D721Med (cell line): ENCODE measurements at regions not wholly inside any gene's neighbourhood (a gene's known extent, or its start where the extent isn't known, plus 50 kb on each side); places are given as distances from the start of the nearest gene placed in this dataset.

Experiments used
- DNase-seq: peaks from one replicate; pipeline ENCODE4 v3.0.0; 2011; ENCODE audit warnings: low spot score; ENCODE audit not compliant: insufficient read length
- FAIRE-seq: peaks from 2 replicates; lab custom pipeline; 2011; peaks lifted over from hg19 to GRCh38; lab: Jason Lieb, UNC
- CTCF ChIP-seq: IDR thresholded peaks from 2 replicates; pipeline ENCODE4 v1.5.1; 2012; ENCODE audit warnings: mild to moderate bottlenecking, control low read depth; ENCODE audit not compliant: insufficient read depth; ENCODE audit errors: missing control alignments

DNA sequence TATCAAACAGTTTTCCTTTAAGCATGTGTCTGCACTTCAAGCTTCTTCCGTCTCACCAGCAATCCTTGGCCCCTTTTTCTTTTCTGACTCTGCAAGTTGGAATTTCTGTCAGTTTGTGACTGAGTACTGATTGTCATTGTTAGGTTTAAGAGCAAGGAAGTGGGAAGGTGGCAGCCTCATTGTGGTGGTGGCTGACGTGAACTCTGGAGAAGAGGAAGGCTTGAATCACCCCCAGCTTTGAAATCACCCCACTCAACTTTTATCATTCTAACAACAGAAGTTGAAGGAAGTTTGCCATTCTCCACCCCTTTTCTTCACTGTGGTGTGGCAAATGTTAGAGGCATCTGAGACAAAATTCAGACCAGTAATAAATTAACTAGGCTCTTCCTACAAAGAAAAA lies 231.6 kb upstream of the AGTR1 start:
- no peak for DNase-seq
- FAIRE-seq = no peak
- TF ChIP-seq CTCF = no peak

DNA sequence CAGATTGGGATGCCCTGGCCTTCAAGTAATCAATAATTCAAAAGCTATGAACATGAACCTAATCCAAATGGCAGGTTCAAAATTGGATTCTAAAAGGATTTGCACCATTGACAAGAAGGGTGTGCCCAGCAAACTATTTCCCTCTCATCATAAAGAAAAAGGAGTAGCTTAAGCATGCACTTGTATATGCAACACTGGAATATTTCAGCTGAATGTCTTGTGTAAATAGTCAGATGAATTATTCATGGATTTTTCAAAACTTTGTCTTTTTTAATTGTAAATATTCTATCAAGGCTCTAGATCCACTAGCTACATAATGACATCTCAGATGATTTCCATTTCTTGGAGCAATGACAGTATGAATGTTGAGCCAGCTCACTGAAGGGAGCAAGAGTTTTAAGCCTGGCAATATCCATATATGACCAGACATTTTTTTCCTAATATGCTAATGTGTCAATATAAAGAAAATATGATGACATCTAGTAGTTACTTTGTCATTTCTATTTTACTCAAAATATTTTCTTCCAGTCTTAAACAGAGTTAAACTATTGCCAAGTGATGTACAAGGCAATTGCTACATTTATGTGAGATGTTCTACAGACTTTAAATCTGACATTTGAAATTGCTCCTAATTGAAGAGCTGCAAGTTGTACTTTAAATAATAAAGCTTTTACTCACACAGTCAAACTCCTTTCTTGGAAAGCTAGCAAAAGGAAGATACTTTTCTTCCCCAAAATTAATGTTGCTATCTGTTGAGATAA lies 230.5 kb upstream of the AGTR1 start:
- TF ChIP-seq CTCF = no peak
- FAIRE-seq (no peak), DNase-seq (no peak)

DNA sequence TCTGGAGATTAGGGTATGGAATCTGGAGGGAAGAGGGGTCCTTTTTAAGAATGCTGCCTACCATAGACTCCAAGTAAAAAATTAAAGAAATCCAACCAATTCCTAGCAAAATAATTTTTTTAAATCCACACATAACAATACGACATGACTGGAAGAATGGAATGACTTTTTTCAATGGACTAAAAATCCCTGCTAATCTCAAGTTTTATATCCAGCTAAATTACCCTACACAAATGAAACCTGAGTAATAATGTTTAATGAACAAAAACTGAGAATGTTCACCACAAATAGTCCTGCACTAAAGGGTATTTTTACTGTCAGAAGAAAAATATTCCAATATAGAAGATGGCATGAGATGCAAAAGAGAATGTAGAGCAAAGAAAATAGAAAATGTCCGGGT lies 220.3 kb upstream of the AGTR1 start:
- FAIRE-seq = no peak
- no peak for TF ChIP-seq CTCF
- no peak for DNase-seq

GRCh38 chr3:148493631-148494030 lies 204.1 kb upstream of the AGTR1 start:
- FAIRE-seq (no peak), DNase-seq (no peak)
- no peak for TF ChIP-seq CTCF

DNA sequence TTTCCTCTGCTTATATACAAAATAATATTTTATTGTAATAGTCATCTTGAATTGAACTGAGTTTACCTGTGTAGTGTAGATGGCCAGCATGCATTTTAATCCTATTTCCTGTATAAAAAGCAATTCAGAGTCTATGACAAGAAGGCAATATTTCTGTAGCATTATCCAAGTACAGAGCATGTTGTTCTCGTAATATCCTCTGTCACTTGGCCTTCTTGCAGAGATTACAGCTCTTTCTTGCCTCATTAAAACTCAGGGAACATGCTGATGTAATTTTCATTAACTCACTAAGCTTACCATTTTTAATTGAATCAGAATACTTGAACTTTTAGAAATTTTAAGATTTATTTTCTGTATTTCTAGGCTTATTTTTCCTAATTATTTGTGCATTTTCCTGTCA lies 203.3 kb upstream of the AGTR1 start:
- TF ChIP-seq CTCF = no peak
- FAIRE-seq = no peak
- DNase-seq = no peak

- FAIRE-seq (no peak), DNase-seq (no peak)
- TF ChIP-seq CTCF = no peak
Observed at GRCh38 chr3:148500881-148501280, 196.8 kb upstream of the AGTR1 start.

DNA sequence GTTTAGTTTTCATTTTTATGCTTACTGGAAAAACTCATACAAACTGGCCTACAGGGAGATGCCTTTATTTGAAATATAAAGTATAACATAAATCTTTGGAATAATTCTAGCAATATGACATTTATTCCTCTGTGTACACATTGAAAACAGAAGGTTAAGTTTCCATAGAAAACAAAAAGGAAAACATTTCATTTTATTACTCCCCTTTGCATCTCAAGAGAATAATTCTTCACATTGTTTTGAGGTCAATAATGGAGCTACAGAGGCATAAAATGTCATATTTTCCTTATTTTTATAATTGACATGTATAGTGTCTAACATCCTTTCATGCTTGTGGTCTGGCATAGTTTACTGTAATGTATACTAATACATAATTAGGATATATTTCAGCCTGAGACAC lies 187.6 kb upstream of the AGTR1 start:
- no peak for FAIRE-seq
- no peak for TF ChIP-seq CTCF
- DNase-seq = no peak
